ENCODE measurements at regions not wholly inside any gene's neighbourhood (a gene's known extent, or its start where the extent isn't known, plus 50 kb on each side); places are given as distances from the start of the nearest gene placed in this dataset.

GRCh38 chr6:113733381-113733780 lies 123.8 kb upstream of the MARCKS start:
- TF ChIP-seq CTCF (IDR thresholded peaks at IDR 0.05) (no peak), POLR2A (IDR thresholded peaks at IDR 0.05) (no peak)
